GM21528 (cell line): ENCODE measurements at regions not wholly inside any gene's neighbourhood (a gene's known extent, or its start where the extent isn't known, plus 50 kb on each side); places are given as distances from the start of the nearest gene placed in this dataset.

Experiments
- ATAC-seq: cut with Tn5 transposase; IDR thresholded peaks from one replicate; pipeline ENCODE4 v1.9.1; 2021; ENCODE audit warnings: mild to moderate bottlenecking, moderate library complexity; ENCODE audit not compliant: unreplicated experiment, low FRiP score

- no peak for ATAC-seq
Measured at GRCh38 chr6:129967427-129967826, 51.0 kb upstream of the L3MBTL3 start.

- ATAC-seq, result no peak
Measured at GRCh38 chr6:129966125-129966524, 52.3 kb upstream of the L3MBTL3 start.

- no peak for ATAC-seq
Measured at GRCh38 chr6:129965096-129965495, 53.3 kb upstream of the L3MBTL3 start.

GRCh38 chr6:129959358-129959930 lies 58.9 kb upstream of the L3MBTL3 start:
- ATAC-seq, result no peak

GRCh38 chr6:129957941-129958898 lies 60.2 kb upstream of the L3MBTL3 start:
- ATAC-seq, result no peak

- no peak for ATAC-seq
Measured at GRCh38 chr6:129955584-129955983, 62.8 kb upstream of the L3MBTL3 start.

GRCh38 chr6:129954749-129955431 lies 63.5 kb upstream of the L3MBTL3 start:
- no peak for ATAC-seq

GRCh38 chr6:129947797-129948196 lies 70.6 kb upstream of the L3MBTL3 start:
- ATAC-seq, result no peak

- no peak for ATAC-seq
Measured at GRCh38 chr6:129946439-129947140, 71.8 kb upstream of the L3MBTL3 start.

- ATAC-seq, result no peak
Measured at GRCh38 chr6:129943637-129944271, 74.6 kb upstream of the L3MBTL3 start.

- no peak for ATAC-seq
Measured at GRCh38 chr6:129940454-129941195, 77.8 kb upstream of the L3MBTL3 start.

GRCh38 chr6:129938249-129939020 lies 77.3 kb upstream of the TMEM244 start:
- no peak for ATAC-seq

GRCh38 chr6:129936329-129937165 lies 75.4 kb upstream of the TMEM244 start:
- ATAC-seq, result peak; percentile 60

- ATAC-seq, result no peak
Measured at GRCh38 chr6:129932321-129932720, 71.2 kb upstream of the TMEM244 start.

GRCh38 chr6:129929433-129929832 lies 68.3 kb upstream of the TMEM244 start:
- ATAC-seq, result no peak

GRCh38 chr6:129923530-129924250 lies 62.6 kb upstream of the TMEM244 start:
- ATAC-seq, result no peak

GRCh38 chr6:129921169-129921817 lies 60.2 kb upstream of the TMEM244 start:
- no peak for ATAC-seq
